ENCODE measurements at regions not wholly inside any gene's neighbourhood (a gene's known extent, or its start where the extent isn't known, plus 50 kb on each side); places are given as distances from the start of the nearest gene placed in this dataset.

DNA sequence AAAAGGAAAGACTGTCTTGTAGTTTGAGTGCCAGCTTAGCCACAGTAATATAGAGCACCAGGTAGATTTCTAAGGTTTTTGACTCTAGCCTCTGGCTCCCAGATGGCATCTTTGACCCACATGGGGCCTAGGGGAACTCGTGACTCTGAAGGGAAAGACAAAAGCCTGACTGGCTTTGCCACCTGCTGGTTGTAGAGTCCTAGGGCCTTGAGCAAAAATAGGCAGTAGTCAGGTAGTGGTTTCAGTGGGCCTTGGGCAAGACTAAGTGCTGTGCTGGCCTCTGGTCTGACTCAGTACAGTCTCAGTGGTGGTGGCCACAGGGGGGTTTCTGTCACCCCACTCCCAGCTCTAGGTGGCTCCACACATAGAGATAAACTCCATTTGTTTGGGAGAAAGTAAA lies 349.4 kb downstream of the FAM181B start:
- intact Hi-C loops (cut with micrococcal nuclease) = no loop called here

DNA sequence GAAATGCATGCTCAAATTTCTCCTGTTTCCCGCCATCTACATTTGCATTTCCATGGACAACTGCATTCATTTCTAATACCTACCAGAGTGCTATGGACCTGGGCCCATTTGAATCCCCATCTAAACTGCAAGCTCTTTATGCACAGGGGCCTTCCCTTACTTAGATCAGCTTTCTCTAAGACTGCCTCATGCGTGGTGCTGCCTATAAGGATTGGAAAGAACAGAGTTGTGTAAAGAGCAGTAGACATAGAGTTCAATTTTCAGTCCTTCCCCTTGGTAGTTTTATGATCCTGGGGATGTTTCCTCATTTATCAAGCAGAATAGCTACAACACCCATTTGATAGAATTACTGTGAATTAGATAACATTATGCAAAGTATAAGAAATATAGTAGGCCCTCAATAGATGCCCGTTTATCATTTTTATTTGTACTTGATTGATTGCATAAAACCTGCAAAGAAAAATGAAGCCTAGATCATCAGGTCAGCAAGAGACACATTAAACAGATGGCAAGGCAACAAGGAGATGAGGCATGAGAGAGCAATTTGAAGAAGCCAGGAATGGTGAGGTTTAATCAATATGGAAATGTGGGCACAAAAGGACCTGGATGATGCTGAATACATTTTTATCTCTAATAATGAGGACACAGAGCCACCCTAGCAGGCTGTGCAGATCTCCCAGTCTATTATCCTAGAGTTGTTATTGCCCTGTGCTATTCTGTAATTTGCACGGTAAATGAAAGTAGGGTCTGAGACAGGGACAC lies 359.7 kb downstream of the FAM181B start:
- intact Hi-C loops (cut with micrococcal nuclease) = no loop called here

DNA sequence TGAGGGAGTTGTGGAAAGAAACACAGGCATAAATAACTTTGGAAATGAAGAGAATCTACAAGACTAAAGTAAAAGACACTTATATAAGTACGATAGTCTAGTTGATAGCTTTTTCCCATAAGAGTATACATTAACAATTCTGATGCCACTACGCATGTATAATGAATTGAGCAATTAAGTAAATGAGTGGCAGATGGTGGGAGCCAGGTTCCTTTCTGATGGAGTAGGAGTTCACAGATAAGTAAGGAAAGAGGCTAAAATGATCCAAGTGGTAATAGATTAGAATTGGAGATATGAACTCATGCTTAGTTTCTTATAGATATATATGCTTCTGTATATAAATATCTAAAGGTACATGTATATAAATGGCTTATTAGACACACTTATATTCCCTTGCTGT lies 368.3 kb downstream of the FAM181B start:
- intact Hi-C loops (cut with micrococcal nuclease) = no loop called here

DNA sequence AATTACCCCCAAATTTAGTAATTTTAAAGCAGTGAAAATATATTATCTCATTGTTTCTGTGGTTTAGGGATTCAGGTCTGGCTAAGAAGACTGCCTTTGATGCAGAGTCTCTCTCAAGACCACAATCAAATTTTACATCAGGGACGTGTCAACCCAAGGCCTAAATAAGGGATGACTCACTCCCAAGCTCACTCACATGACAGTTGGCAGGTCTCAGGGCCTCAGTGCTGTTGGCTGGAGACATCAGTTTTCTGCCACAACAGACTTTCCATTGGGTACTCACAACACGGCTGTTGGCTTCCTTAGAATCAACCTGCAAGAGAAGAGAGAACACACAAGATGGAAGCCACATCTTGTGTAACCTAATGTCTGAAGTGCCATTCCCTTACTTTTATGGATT lies 377.3 kb downstream of the FAM181B start:
- intact Hi-C loops (cut with micrococcal nuclease) = no loop called here

DNA sequence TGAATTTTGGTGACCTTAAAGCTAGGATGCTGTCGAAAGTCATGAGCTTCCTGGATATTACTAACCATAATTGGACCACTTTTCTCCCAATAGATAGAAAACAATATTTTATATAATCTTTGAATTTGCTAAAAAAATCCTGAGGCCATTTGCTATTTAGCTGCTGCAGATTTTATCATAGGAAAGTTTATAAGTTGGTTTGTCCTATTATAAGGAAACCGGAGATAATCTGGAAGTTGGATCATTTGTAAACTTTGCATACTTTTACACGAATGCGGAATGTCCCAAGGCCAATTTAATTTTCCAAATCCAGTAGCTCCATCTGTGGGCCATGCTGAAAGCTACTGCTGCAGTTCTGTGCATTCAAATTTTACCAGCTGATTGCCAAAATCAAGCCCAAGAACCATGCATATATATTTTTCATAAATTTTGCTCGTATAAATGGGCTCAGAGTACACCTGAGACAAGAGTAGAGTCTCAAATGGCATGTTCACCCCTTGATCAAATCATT lies 378.3 kb downstream of the FAM181B start:
- intact Hi-C loops (cut with micrococcal nuclease) = no loop called here

DNA sequence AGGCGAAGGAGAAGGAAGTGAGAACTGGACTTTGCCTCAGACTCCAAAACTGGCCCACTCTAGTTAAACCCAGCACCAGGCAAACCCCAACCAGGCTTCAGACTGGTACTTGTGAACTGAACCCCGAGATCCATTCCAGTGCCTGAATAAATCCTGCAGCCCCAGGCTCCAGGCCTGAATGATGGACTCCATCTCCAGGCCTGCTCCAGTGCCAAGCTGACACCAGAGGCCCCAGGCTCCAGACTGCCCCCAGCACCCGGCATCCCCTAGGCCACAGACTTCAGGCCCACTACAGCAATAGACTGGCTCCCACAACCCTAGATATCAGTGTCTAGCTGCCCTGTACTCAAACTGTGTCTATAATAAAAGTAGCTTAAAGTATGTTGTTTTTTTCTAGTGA lies 406.8 kb downstream of the FAM181B start:
- intact Hi-C loops (cut with micrococcal nuclease) = no loop called here

DNA sequence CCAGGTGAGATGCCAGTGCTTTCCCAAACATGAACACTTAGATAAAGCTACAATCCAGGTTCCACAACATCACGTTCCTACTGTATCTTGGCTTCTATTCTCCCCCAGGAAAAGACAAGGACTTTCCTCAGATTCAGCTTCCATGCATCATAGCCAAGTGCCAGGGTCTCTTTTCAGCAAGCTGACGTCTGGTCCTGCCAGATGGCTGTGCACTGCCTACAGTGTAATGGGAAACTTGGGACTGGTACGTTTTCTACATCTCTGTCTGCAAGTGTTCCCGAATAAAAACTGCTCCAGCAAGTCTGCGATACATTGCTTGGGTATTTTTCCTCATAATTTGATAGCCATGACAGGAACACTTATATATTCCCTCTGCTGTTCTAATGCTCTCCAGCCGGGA lies 412.5 kb downstream of the FAM181B start:
- intact Hi-C loops (cut with micrococcal nuclease) = no loop called here

DNA sequence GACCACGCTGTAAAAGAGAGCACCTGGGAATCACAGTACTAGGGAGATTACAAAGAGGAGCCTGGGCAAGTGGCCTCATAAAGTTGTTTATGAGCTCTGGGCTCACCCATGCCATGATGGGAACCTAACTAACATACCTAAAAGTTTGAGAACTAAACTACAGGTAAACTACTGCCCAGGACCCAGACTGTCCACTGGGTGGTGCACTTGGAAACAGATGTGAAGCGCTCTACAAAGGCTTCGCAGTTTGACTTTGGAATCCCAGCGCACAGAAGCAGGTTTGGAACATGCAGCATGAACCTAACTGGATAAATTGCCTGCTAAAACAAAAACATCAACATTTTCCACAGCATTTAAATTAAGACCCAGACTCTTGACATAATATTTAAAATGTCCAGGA lies 418.6 kb downstream of the FAM181B start:
- intact Hi-C loops (cut with micrococcal nuclease) = no loop called here

DNA sequence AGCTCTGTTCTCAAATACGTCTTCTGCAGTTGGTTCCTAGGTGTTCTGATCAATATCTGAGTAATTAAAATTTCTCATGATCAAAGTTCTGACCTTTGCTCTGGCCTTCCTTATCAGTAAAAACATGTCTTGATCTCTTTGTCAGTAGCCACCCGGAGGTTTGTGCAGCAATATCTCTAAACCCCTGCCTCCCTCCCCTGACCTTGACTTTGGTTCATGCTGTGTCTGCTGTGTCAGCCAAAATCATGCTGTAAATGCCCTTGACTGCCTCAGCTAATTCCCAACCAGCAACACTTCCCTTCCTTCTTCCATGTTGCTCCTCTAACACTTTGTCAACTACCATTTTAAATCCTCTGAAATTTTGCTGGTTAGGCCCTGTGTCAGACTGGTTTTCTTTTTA lies 424.7 kb downstream of the FAM181B start:
- intact Hi-C loops (cut with micrococcal nuclease) = no loop called here

DNA sequence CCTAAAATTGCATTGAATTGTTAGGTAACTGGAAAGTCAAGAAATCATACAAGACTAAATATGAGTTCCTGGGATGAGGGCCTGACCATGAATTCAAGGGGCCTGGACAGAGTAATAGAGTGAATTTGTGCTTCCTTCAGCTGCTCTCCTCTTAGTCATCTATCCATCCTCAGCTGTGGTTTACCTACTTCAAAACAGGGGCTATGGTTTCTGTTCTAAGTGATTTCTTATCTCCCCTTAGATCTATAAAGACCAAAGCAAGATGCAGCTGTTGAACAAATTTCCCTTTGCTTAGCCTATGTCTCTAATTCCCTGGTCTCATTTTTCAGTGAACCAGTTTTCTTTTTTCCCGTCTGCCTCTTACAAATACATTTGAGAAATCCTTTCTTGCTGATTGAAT lies 428.5 kb downstream of the FAM181B start:
- intact Hi-C loops (cut with micrococcal nuclease) = no loop called here

DNA sequence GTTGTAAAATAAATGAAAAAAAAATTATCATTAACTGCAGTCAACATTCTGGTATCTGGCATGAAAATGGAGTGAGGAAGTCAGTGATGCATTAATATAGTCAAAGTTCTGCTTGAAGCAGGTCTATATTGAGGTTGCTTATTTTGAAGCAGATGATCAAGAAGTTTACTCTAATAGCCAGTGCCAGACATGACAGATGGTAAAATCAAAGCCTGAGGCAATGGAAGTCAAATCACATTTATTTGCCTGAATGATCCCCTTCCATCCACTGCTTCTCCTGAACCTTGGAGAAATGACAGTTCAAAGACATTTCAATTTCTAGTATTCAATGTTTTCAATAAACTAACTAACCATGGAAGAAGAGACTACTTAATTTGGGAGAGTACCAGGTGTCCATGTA lies 430.0 kb downstream of the FAM181B start:
- intact Hi-C loops (cut with micrococcal nuclease) = no loop called here

DNA sequence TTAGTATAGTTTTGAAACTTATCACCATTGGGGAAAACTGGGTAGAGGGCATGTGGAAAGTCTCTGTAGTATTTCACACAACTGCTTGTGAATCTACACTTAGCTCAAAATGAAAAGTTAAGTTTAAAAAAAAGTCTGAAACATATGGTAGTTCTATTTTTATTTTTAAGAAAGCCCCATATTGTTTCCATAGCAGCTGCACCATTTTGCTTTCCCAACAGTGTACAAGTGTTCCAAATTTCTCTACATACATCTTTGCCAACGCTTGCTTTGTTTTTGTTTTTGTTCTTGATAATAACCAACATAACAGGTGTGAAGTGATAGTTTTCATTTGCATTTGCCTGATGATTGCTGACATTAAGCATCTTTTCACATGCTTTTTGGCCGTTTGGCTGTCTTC lies 445.2 kb downstream of the FAM181B start:
- intact Hi-C loops (cut with micrococcal nuclease) = no loop called here

DNA sequence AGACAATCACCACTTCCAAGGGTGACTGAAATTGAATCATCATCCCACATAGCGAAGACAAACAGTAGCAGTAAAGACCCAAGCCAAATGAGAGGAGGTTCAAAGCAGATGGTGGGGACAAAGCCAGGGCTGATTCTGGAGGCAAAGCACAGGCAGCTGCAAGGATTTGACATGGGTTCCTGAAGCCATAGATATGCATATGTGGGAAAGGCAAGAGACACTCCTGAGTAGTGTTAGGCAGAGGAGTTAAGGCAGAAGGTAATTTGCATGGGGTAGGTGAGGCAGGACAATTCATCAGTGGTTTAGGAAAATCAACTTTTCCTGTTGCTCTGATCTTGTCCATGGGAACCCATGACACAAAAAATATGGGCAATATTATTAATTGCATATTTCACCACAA lies 462.8 kb downstream of the FAM181B start:
- intact Hi-C loops (cut with micrococcal nuclease) = no loop called here

DNA sequence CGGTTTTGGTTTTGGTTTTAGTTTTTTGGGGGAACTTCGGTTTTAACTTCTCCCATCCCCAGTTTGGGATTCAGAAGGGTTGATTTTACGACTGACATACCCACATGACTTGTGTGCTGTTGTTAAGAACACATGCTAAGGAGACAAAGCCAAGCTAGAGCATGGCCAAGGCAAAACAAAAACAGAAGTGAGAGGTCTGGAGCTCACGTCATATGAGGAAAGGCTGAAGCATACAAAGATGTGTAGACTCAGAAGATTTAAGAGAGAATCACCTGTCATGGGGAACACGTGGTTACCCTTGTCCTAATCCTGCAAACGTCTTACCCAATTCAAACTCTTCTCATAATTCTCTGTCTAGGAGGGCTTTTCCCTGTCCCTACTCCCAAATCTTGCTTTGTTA lies 465.0 kb downstream of the FAM181B start:
- intact Hi-C loops (cut with micrococcal nuclease) = no loop called here

DNA sequence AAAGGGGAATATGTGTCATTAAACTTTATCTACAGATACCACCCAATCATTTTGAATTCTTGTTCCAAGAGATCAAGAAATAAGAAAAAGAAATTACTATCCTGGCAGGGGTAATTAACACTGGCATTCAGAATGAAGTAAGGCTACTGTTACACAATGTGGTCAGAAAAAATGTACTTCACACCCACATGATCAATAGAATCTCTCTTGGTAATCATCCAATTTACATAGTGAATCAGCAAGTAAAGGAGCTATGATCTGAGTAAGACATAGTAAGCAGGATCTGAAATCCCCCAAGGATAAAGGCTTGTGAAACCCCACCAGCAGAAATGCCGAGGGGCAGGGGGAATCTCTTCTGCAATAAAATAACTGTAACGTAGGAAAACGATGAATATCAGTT lies 466.5 kb downstream of the FAM181B start:
- intact Hi-C loops (cut with micrococcal nuclease) = no loop called here

DNA sequence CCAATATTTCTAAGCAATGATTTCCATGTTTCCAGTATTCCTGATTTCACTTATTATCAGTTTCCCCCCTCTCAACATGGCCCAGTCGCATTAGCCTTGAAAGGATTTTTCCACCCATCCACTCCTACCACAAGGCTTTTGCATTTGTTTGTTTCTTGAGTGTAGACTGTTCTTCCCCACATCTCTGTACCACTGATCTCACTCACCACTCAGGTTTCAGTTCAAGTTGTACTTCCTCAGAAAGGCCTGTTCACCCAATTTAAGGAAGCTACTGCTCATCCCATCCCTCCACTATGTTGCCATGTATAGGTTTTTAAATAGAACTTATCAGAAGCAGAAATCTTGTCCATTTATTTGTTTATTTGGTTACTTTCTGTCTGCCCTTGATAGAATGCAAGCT lies 472.3 kb downstream of the FAM181B start:
- intact Hi-C loops (cut with micrococcal nuclease) = no loop called here

DNA sequence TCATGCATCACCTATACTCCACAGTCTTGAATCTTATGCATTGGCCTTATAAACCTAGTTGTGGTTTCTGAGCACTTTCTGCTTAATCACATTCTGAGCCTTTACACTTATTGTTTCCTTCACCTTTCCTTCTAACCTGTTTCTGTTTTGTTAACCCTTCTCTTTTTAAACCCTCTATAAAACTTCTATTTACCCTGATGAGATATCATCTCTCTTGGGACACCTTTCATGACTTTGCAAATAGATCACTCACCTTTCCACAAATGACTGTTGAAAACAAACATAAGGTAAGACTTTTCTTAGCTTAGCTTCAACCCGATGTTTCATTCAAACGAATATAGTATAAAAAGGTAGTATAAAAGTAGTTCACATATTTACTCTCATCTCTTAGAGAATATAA lies 483.6 kb downstream of the FAM181B start:
- intact Hi-C loops (cut with micrococcal nuclease) = no loop called here

DNA sequence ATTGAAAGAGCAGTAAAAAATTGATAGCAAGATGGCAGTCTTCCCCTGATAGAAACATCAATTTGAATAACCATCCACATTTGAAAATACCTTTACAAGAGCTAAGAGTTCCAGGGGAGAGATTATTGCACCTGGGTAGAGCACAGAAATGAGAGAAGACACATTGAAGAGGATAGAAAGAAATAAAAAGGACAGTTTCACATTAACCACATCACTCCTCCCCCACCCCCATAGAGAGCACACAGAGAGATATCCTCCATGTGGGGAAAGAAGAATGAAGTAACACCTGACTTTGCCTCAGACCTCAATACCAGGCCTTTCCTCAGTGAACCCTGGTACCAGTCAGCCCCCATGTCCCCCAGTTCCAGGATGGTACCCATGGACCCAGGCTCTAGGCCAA lies 486.7 kb downstream of the FAM181B start:
- intact Hi-C loops (cut with micrococcal nuclease) = no loop called here

DNA sequence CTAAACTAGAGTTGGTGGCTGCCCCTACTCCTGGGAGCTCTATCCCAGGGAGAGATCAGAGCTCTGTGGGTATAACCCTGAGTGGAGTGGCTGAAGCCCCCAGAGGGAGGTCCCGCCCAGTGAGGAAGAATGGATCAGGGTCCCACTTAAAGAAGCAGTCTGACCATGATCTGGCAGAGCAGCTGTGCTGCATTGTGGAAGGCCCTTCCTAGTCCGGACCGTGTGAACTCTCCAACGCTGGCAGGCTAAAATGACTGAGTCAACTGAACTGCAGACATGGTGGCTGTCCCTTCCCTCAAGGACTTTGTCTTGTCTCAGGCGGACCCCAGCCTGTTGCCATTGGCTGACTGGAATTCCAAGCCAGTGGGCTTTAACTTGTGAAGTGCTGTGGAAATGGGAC lies 494.2 kb downstream of the FAM181B start:
- intact Hi-C loops (cut with micrococcal nuclease) = no loop called here

DNA sequence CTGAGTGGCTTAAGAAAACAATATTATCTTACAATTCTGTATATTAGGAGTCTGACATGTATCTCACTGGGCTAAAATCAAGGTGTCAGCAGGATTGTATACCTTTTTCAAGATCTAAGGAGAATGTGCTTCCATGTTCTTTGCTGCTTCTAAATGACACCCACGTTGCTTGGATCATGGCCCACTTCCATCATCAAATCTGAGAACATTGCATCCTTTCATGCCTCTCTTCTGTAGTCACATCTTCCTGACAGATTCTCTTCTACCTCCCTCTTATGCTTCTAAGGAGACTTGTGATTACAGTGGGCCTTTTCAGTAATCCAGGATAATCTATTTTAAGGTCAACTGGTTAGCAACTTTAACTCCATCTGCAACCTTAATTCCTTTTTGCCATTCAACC lies 499.4 kb downstream of the FAM181B start:
- intact Hi-C loops (cut with micrococcal nuclease) = no loop called here

DNA sequence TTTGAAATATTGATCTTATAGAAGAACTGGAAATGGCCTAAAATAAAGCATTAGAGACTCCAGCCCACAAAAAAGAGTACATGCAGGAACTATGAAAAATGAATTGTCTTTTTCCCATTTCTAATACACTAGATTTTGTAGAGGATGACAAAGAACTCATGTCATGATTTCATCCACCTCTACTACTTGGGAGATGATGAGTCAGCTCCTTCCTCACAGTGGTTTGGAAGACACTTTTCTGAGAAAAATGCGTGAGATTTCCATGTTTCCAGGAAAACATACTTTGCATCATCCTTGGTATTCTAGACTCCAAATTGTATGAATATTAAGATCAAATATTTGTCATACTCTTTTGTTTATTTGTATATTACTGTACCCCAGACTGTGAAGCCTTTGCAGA lies 500.5 kb downstream of the FAM181B start:
- intact Hi-C loops (cut with micrococcal nuclease) = no loop called here

DNA sequence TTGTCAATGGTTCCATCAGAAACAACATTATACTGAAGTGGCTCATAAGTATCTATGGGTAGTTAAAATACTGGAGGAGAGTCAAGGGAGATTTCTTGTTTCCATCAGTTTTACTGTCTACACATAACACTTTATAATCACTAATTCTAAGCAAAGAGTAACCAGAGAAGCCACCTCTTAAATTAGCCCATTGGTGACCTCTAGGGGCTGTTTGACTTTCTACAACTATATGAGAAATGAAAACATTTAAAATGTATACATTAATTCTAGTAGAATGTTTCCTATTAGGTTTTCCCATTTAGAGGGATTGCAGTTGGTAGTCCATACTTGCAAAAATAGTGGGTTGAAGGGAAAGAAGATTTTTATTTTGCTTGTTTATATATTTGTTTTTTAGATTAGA lies 504.3 kb downstream of the FAM181B start:
- intact Hi-C loops (cut with micrococcal nuclease) = loop anchor here (1.0 kb wide), 3 partner anchors 442 to 585 kb away; no protein-coding TSS in a partner anchor

DNA sequence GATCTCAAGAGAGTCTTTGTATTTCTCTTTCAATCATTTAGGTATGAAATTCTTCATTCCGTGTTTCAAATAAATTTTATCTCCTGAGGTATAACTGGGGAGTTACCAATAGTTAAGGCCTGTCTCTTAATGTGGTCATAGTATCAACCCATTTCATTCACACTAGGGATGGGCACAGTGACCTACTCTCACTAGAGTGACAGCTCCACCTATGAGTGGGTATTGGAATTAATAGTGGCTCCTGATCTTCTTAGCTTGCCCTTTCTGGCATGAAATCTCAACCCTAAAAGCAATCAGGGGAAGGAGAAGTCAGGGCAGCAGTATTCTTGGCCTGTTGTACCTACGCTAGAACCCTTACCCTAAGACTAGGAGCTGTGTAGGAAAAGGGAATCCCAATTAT lies 507.7 kb downstream of the FAM181B start:
- intact Hi-C loops (cut with micrococcal nuclease) = no loop called here

DNA sequence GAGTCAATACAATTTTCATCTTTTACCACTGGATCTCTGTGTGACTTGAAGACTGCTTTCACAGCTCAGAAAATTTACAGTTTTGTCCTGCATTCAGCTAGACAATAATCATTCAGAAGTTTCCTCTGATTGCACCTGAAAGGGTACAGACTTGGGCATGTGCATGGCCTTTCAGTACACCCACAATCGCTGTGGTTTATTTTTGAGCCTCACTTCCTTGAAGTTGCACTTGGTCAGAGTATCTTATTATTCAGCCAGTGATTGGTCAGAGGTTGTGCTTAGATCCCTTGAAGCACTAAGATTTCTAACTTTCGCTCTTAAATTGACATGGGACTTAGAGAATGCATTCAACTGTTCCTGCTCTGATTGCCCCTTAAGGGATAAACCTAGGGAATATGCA lies 508.2 kb downstream of the FAM181B start:
- intact Hi-C loops (cut with micrococcal nuclease) = no loop called here
